ENCODE measurements at regions not wholly inside any gene's neighbourhood (a gene's known extent, or its start where the extent isn't known, plus 50 kb on each side); places are given as distances from the start of the nearest gene placed in this dataset.

DNA sequence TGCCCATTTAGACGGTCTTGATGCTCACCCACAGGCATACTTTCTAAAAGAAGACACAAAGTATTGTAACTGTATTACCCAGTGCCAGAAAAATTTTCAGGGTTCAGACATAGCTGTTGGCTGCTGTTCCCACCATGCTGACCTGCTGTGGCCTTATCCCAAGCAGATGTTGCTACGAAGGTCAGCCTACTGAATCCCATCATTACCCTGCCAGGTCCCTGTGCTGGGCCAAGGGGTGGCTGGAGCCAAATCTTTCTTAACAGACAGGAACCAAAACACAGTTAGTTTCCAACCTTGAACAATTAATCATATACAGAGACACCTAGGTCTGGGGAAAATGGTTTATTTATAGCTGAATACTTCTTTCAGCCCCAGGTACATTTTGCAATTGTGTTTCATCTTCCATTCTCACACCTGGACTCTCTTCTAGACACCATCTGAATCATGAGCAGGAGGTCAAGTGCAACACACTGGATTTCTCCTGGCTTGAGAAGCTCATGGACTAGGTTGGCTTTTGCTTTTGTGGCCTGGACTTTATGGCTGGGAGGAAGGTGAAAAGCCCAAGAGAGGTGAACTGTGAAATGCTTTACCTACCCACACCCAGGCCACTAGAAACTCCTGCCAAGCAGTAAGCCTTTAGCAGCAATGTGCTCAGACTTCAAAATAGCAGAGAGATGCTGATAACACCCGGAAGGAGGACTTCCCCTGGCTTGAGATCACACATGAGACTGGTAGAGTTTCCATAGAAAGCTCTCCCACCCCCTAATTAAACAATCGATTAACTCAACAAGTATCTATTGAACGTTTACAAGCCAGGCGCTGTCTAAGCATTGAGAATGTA is 150.1 kb downstream of the SUDS3 start:
- WGBS (ENCODE audit: insufficient coverage) = 94% methylated on average over 2 of the region's 6 CpGs
- Histone ChIP-seq H3K4me3 (ENCODE audit: control extremely low read depth in 1 of 5, extremely low read depth in 1 of 5, insufficient read depth in 1 of 5, low read depth in 2 of 5, low read length in 4 of 5) (no peak overlapping the region), H3K9me3 (ENCODE audit: control extremely low read depth in 1 of 3, control insufficient read depth in 2 of 3, insufficient read depth in 1 of 3, low read length in 2 of 3) (no peaks in the 10 kb centered on the region), H3K4me1 (ENCODE audit: control insufficient read depth in 2 of 2, insufficient read depth in 2 of 2, low read length in 2 of 2) (no peaks in the 10 kb centered on the region), H3K79me2 (ENCODE audit: control insufficient read depth, insufficient read depth, low read length) (no peaks in the 10 kb centered on the region), H3K9ac (ENCODE audit: low read length) (no peak overlapping the region), H3K36me3 (replicated peaks in 1 of 2; ENCODE audit: control extremely low read depth in 1 of 2, control insufficient read depth in 1 of 2, extremely low read depth in 1 of 2, insufficient read depth in 2 of 2, low read length in 1 of 2) (no peaks in the 10 kb centered on the region), H3K4me2 (replicated peaks; ENCODE audit: low read depth, low read length, poor library complexity, severe bottlenecking) (no peak overlapping the region), H4K20me1 (ENCODE audit: control insufficient read depth, insufficient read depth, low read length, poor library complexity, severe bottlenecking) (no peaks in the 10 kb centered on the region), H3K27ac (ENCODE audit: low read length in 2 of 2) (no peak overlapping the region), H2AFZ (ENCODE audit: insufficient read depth, low read depth, low read length, poor library complexity, severe bottlenecking) (no peak overlapping the region), H3K27me3 (replicated peaks in 1 of 4; ENCODE audit: control extremely low read depth in 1 of 4, control insufficient read depth in 3 of 4, insufficient read depth in 4 of 4, low read length in 3 of 4) (no peaks in the 10 kb centered on the region)
- CTCF ChIA-PET = no interaction called here
- Mint-ChIP-seq H3K9me3 (ENCODE audit: insufficient read depth) (no peaks in the 10 kb centered on the region), H3K4me3 (no peak overlapping the region), H3K27me3 (peaks cover 5% of the 10 kb centered on the region), H3K27ac (no peak overlapping the region), H3K4me1 (no peaks in the 10 kb centered on the region)
- DNase-seq (no peak), ATAC-seq (ENCODE audit: low read depth) (no peak)
- TF ChIP-seq EZH2 (IDR thresholded peaks at IDR 0.05; ENCODE audit: borderline replicate concordance, insufficient read depth, low read depth, low read length, poor library complexity, severe bottlenecking) (no peak), CTCF (IDR thresholded peaks at IDR 0.05) (no peak)
- POLR2A ChIA-PET = no interaction called here
- intact Hi-C loops (cut with micrococcal nuclease) = no loop called here

- Histone ChIP-seq H3K4me1 (ENCODE audit: control insufficient read depth in 2 of 2, insufficient read depth in 2 of 2, low read length in 2 of 2) (no peaks in the 10 kb centered on the region), H2AFZ (ENCODE audit: insufficient read depth, low read depth, low read length, poor library complexity, severe bottlenecking) (no peak overlapping the region), H3K36me3 (replicated peaks in 1 of 2; ENCODE audit: control extremely low read depth in 1 of 2, control insufficient read depth in 1 of 2, extremely low read depth in 1 of 2, insufficient read depth in 2 of 2, low read length in 1 of 2) (no peaks in the 10 kb centered on the region), H3K4me2 (replicated peaks; ENCODE audit: low read depth, low read length, poor library complexity, severe bottlenecking) (no peak overlapping the region), H3K9ac (ENCODE audit: low read length) (no peak overlapping the region), H3K79me2 (ENCODE audit: control insufficient read depth, insufficient read depth, low read length) (no peaks in the 10 kb centered on the region), H3K4me3 (ENCODE audit: control extremely low read depth in 1 of 5, extremely low read depth in 1 of 5, insufficient read depth in 1 of 5, low read depth in 2 of 5, low read length in 4 of 5) (no peak overlapping the region), H3K27me3 (replicated peaks in 1 of 4; ENCODE audit: control extremely low read depth in 1 of 4, control insufficient read depth in 3 of 4, insufficient read depth in 4 of 4, low read length in 3 of 4) (no peaks in the 10 kb centered on the region), H4K20me1 (ENCODE audit: control insufficient read depth, insufficient read depth, low read length, poor library complexity, severe bottlenecking) (no peaks in the 10 kb centered on the region), H3K27ac (ENCODE audit: low read length in 2 of 2) (no peak overlapping the region), H3K9me3 (ENCODE audit: control extremely low read depth in 1 of 3, control insufficient read depth in 2 of 3, insufficient read depth in 1 of 3, low read length in 2 of 3) (no peaks in the 10 kb centered on the region)
- H3K9me3 Mint-ChIP-seq (ENCODE audit: insufficient read depth) = no peaks in the 10 kb centered on the region
- ATAC-seq (ENCODE audit: low read depth) = no peak
- H3K27ac Mint-ChIP-seq = no peak overlapping the region
- peaks cover 5% of the 10 kb centered on the region for H3K27me3 Mint-ChIP-seq
- no peaks in the 10 kb centered on the region for H3K4me1 Mint-ChIP-seq
- ChIA-PET POLR2A (no interaction called here), CTCF (no interaction called here)
- DNase-seq = no peak
- intact Hi-C loops (cut with micrococcal nuclease) = no loop called here
- H3K4me3 Mint-ChIP-seq = no peak overlapping the region
- no peak for TF ChIP-seq EZH2 (IDR thresholded peaks at IDR 0.05; ENCODE audit: borderline replicate concordance, insufficient read depth, low read depth, low read length, poor library complexity, severe bottlenecking)
- no peak for TF ChIP-seq CTCF (IDR thresholded peaks at IDR 0.05)
- WGBS (ENCODE audit: insufficient coverage) = 98% methylated on average over 4 of the region's 4 CpGs
These were observed 151.0 kb downstream of the SUDS3 start for GRCh38 chr12:118527310-118527709.
